ENCODE measurements at regions not wholly inside any gene's neighbourhood (a gene's known extent, or its start where the extent isn't known, plus 50 kb on each side); places are given as distances from the start of the nearest gene placed in this dataset.

- TF ChIP-seq CTCF (conservative IDR thresholded peaks at IDR 0.05; ENCODE audit: low read depth in 2 of 2), result no peak
- TF ChIP-seq EZH2phosphoT487 (IDR thresholded peaks at IDR 0.05; ENCODE audit: unreplicated experiment), result no peak
- no peak for TF ChIP-seq JUNB (IDR thresholded peaks at IDR 0.05; ENCODE audit: unreplicated experiment)
- TF ChIP-seq EZH2 (IDR thresholded peaks at IDR 0.05; ENCODE audit: low read depth, unreplicated experiment), result no peak
- no peak for TF ChIP-seq NANOG (IDR thresholded peaks at IDR 0.05; ENCODE audit: borderline replicate concordance)
- TF ChIP-seq REST (IDR thresholded peaks at IDR 0.05; ENCODE audit: unreplicated experiment), result no peak
- no peak for TF ChIP-seq CREB1 (CRISPR knock-in tag; IDR thresholded peaks at IDR 0.05; ENCODE audit: low read depth)
- TF ChIP-seq POLR2AphosphoS5 (IDR thresholded peaks at IDR 0.05; ENCODE audit: low read depth), result no peak
- no peak for TF ChIP-seq ETS1 (IDR thresholded peaks at IDR 0.05)
- TF ChIP-seq ZNF114 (CRISPR knock-in tag; IDR thresholded peaks at IDR 0.05), result no peak
Observed at GRCh38 chr5:29370248-29370647, 1823.2 kb upstream of the CDH6 start.

Data from GM23338 (cell line).